Vagina (tissue), 2 donors: ENCODE measurements at regions not wholly inside any gene's neighbourhood (a gene's known extent, or its start where the extent isn't known, plus 50 kb on each side); places are given as distances from the start of the nearest gene placed in this dataset.

Experiments
- DNase-seq, 2 donors: peaks; one replicate each; pipeline ENCODE4 v3.0.0-alpha.2; 2017; ENCODE audit errors: extremely low spot score in 2 of 2
- H3K27ac ChIP-seq: fragments of 200-600 bp; sonication (generic); one replicate; pipeline ENCODE4 v1.5.1; 2019
- H3K27me3 ChIP-seq: fragments of 200-600 bp; sonication (generic); one replicate; pipeline ENCODE4 v1.5.1; 2019
- H3K36me3 ChIP-seq, 2 donors: fragments of 200-600 bp; sonication (generic); one replicate each; pipeline ENCODE4 v1.5.1; 2017 to 2019
- H3K4me1 ChIP-seq: fragments of 200-600 bp; sonication (generic); one replicate; pipeline ENCODE4 v1.5.1; 2019
- H3K4me3 ChIP-seq, 2 donors: fragments of 200-600 bp; sonication (generic); 1 replicate in 1 of 2; 2 replicates in 1 of 2; pipeline ENCODE4 v1.5.1; 2016 to 2019
- H3K9me3 ChIP-seq: fragments of 200-600 bp; sonication (generic); one replicate; pipeline ENCODE4 v1.5.1; 2019
- CTCF ChIP-seq, 3 experiments: fragments of 450-650 bp in 2 of 3; fragments of 200-600 bp in 1 of 3; sonication (generic) in 1 of 3; IDR thresholded peaks; one replicate each; pipeline ENCODE4 v1.5.1; 2017 to 2019; ENCODE audit warnings: antibody characterized with exemption in 3 of 3, mild to moderate bottlenecking in 2 of 3, moderate library complexity in 2 of 3
- POLR2A ChIP-seq, 2 donors: fragments of 450-650 bp; IDR thresholded peaks; one replicate each; pipeline ENCODE4 v1.6.1; 2017; ENCODE audit warnings: antibody characterized with exemption in 2 of 2, mild to moderate bottlenecking in 2 of 2, moderate library complexity in 2 of 2
- POLR2AphosphoS5 ChIP-seq, 2 donors: sonication (generic); formaldehyde crosslinking; IDR thresholded peaks; one replicate each; pipeline ENCODE4 v1.9.0; 2017; ENCODE audit warnings: antibody characterized with exemption in 2 of 2, mild to moderate bottlenecking in 2 of 2, low read depth in 1 of 2; ENCODE audit not compliant: insufficient read depth in 1 of 2
- intact Hi-C: fragments of 100-400 bp; cut with DNase I; formaldehyde crosslinking; loops from one replicate; pipeline ENCODE4 v1.15.1; 2023

GRCh38 chr12:86373813-86374212 lies 117.6 kb upstream of the MGAT4C start:
- Histone ChIP-seq H3K36me3 (no peaks in the 10 kb centered on the region), H3K4me3 (no peak overlapping the region), H3K27ac (no peak overlapping the region), H3K9me3 (no peaks in the 10 kb centered on the region), H3K4me1 (no peaks in the 10 kb centered on the region), H3K27me3 (no peaks in the 10 kb centered on the region)
- TF ChIP-seq CTCF (IDR thresholded peaks at IDR 0.05), result no peak
- no peak for TF ChIP-seq POLR2A (IDR thresholded peaks at IDR 0.05)
- no peak for TF ChIP-seq POLR2AphosphoS5 (IDR thresholded peaks at IDR 0.05; ENCODE audit: insufficient read depth in 1 of 2, low read depth in 1 of 2)
- intact Hi-C loops, result no loop called here
- no peak for DNase-seq

- Histone ChIP-seq H3K4me1 (no peaks in the 10 kb centered on the region), H3K36me3 (no peaks in the 10 kb centered on the region), H3K27me3 (no peaks in the 10 kb centered on the region), H3K27ac (no peak overlapping the region), H3K9me3 (no peaks in the 10 kb centered on the region), H3K4me3 (no peak overlapping the region)
- intact Hi-C loops, result no loop called here
- no peak for DNase-seq
- TF ChIP-seq POLR2A (IDR thresholded peaks at IDR 0.05) (no peak), CTCF (IDR thresholded peaks at IDR 0.05) (no peak), POLR2AphosphoS5 (IDR thresholded peaks at IDR 0.05; ENCODE audit: insufficient read depth in 1 of 2, low read depth in 1 of 2) (no peak)
These were observed 110.9 kb upstream of the MGAT4C start for GRCh38 chr12:86367137-86367536.

GRCh38 chr12:86349196-86349595 lies 93.0 kb upstream of the MGAT4C start:
- no peak for DNase-seq
- H3K9me3 ChIP-seq, result no peaks in the 10 kb centered on the region
- TF ChIP-seq CTCF (IDR thresholded peaks at IDR 0.05) (no peak), POLR2A (IDR thresholded peaks at IDR 0.05) (no peak), POLR2AphosphoS5 (IDR thresholded peaks at IDR 0.05; ENCODE audit: insufficient read depth in 1 of 2, low read depth in 1 of 2) (no peak)
- H3K4me1 ChIP-seq, result no peaks in the 10 kb centered on the region
- intact Hi-C loops, result no loop called here
- no peaks in the 10 kb centered on the region for H3K27me3 ChIP-seq
- no peaks in the 10 kb centered on the region for H3K36me3 ChIP-seq
- H3K27ac ChIP-seq, result no peak overlapping the region
- H3K4me3 ChIP-seq, result no peak overlapping the region

- Histone ChIP-seq H3K4me3 (no peak overlapping the region), H3K27me3 (no peaks in the 10 kb centered on the region), H3K4me1 (no peaks in the 10 kb centered on the region), H3K36me3 (no peaks in the 10 kb centered on the region), H3K9me3 (no peaks in the 10 kb centered on the region), H3K27ac (no peak overlapping the region)
- intact Hi-C loops, result no loop called here
- DNase-seq, result no peak
- TF ChIP-seq CTCF (IDR thresholded peaks at IDR 0.05) (no peak), POLR2AphosphoS5 (IDR thresholded peaks at IDR 0.05; ENCODE audit: insufficient read depth in 1 of 2, low read depth in 1 of 2) (no peak), POLR2A (IDR thresholded peaks at IDR 0.05) (no peak)
These were observed 77.8 kb upstream of the MGAT4C start for GRCh38 chr12:86333955-86334522.

GRCh38 chr12:86331457-86331856 lies 75.3 kb upstream of the MGAT4C start:
- H3K27me3 ChIP-seq, result no peaks in the 10 kb centered on the region
- no peak overlapping the region for H3K4me3 ChIP-seq
- TF ChIP-seq CTCF (IDR thresholded peaks at IDR 0.05), result no peak
- TF ChIP-seq POLR2AphosphoS5 (IDR thresholded peaks at IDR 0.05; ENCODE audit: insufficient read depth in 1 of 2, low read depth in 1 of 2), result no peak
- no peak for TF ChIP-seq POLR2A (IDR thresholded peaks at IDR 0.05)
- no peaks in the 10 kb centered on the region for H3K9me3 ChIP-seq
- no peaks in the 10 kb centered on the region for H3K4me1 ChIP-seq
- no peak for DNase-seq
- no peaks in the 10 kb centered on the region for H3K36me3 ChIP-seq
- H3K27ac ChIP-seq, result no peak overlapping the region
- intact Hi-C loops, result no loop called here
